Spleen (tissue), 7 donors: ENCODE measurements at regions not wholly inside any gene's neighbourhood (a gene's known extent, or its start where the extent isn't known, plus 50 kb on each side); places are given as distances from the start of the nearest gene placed in this dataset.

ENCODE experiments used
- POLR2A ChIP-seq, 3 donors: fragments of 450-650 bp; IDR thresholded peaks; one replicate each; pipeline ENCODE4 v1.5.1; 2017; ENCODE audit warnings: antibody characterized with exemption in 3 of 3, mild to moderate bottlenecking in 1 of 3
- POLR2AphosphoS5 ChIP-seq, 3 donors: sonication (generic); formaldehyde crosslinking; IDR thresholded peaks; one replicate each; pipeline ENCODE4 v1.5.1; 2017; ENCODE audit warnings: antibody characterized with exemption in 3 of 3
- TF ChIP-seq, protein P1 (sequence below), 11 experiments: fragments of 200-600 bp in 7 of 11; fragments of 450-650 bp in 4 of 11; sonication (generic) in 4 of 11; IDR thresholded peaks in 8 of 11; conservative IDR thresholded peaks in 3 of 11; 1 replicate in 7 of 11; 2 replicates in 4 of 11; pipeline versions ENCODE4 v1.4.0 to v1.8.0; 2016 to 2021; ENCODE audit warnings: antibody characterized with exemption in 11 of 11, inconsistent platforms in 4 of 11, mild to moderate bottlenecking in 1 of 11
- donor health status: DM: no; HTN: no; CAD: no; lungs with moderate emphysema.
- donor health status: DM: no; HTN: no; CAD: no.
- donor health status: DM: no; HTN: no; CAD: no.

DNA sequence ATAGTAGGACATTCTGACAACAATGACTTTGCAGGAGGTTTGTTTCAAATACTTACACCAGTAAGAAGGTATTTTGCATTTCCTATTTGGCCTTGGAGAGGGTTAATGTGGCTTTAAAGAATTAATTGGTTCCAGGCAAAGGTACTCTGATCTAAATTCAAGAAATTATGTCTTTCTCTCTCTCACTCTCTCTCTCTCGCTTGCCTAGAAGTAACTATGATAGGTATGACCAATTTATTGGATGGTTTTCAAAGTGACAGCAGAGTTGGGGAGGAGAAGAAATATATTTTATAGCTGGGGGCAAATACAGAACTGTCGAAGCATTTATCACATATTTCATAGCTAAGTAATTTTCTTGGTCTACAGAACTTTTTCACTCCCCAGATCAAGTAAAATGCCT lies 116.0 kb downstream of the ATP6V1G3 start:
- TF ChIP-seq, protein P1, sequence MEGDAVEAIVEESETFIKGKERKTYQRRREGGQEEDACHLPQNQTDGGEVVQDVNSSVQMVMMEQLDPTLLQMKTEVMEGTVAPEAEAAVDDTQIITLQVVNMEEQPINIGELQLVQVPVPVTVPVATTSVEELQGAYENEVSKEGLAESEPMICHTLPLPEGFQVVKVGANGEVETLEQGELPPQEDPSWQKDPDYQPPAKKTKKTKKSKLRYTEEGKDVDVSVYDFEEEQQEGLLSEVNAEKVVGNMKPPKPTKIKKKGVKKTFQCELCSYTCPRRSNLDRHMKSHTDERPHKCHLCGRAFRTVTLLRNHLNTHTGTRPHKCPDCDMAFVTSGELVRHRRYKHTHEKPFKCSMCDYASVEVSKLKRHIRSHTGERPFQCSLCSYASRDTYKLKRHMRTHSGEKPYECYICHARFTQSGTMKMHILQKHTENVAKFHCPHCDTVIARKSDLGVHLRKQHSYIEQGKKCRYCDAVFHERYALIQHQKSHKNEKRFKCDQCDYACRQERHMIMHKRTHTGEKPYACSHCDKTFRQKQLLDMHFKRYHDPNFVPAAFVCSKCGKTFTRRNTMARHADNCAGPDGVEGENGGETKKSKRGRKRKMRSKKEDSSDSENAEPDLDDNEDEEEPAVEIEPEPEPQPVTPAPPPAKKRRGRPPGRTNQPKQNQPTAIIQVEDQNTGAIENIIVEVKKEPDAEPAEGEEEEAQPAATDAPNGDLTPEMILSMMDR (IDR thresholded peaks at IDR 0.05 in 8 of 11, conservative IDR thresholded peaks at IDR 0.05 in 3 of 11), result no peak
- TF ChIP-seq POLR2A (IDR thresholded peaks at IDR 0.05) (no peak), POLR2AphosphoS5 (IDR thresholded peaks at IDR 0.05) (no peak)
